ENCODE measurements at regions not wholly inside any gene's neighbourhood (a gene's known extent, or its start where the extent isn't known, plus 50 kb on each side); places are given as distances from the start of the nearest gene placed in this dataset.

DNA sequence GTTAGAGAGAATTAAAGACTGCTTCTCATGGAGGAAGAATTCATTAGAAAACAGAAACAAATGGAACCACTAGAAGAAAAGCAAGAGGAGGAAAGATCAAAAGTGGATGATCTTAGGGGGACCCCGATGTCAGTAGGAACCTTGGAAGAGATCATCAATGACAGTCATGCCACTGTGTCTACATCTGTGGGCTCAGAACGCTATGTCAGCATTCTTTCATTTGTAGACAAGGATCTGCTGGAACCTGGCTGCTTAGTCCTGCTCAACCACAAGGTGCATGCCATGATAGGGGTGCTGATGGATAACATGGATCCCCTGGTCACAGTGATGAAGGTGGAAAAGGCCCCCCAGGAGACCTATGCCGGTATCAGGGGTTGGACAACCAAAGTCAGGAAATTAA lies 154.4 kb upstream of the CHRM2 start:
- TF ChIP-seq, protein P1, sequence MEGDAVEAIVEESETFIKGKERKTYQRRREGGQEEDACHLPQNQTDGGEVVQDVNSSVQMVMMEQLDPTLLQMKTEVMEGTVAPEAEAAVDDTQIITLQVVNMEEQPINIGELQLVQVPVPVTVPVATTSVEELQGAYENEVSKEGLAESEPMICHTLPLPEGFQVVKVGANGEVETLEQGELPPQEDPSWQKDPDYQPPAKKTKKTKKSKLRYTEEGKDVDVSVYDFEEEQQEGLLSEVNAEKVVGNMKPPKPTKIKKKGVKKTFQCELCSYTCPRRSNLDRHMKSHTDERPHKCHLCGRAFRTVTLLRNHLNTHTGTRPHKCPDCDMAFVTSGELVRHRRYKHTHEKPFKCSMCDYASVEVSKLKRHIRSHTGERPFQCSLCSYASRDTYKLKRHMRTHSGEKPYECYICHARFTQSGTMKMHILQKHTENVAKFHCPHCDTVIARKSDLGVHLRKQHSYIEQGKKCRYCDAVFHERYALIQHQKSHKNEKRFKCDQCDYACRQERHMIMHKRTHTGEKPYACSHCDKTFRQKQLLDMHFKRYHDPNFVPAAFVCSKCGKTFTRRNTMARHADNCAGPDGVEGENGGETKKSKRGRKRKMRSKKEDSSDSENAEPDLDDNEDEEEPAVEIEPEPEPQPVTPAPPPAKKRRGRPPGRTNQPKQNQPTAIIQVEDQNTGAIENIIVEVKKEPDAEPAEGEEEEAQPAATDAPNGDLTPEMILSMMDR (conservative IDR thresholded peaks at IDR 0.05; ENCODE audit: low read depth, low read length), result no peak
- TF ChIP-seq EZH2 (IDR thresholded peaks at IDR 0.05; ENCODE audit: borderline replicate concordance, low read depth, low read length, poor library complexity, severe bottlenecking), result no peak

All from A673 (cell line).